Choroid plexus epithelial cell (primary cell): ENCODE measurements at regions not wholly inside any gene's neighbourhood (a gene's known extent, or its start where the extent isn't known, plus 50 kb on each side); places are given as distances from the start of the nearest gene placed in this dataset.

Source experiments
- DNase-seq: peaks from one replicate; pipeline ENCODE4 v3.0.0-alpha.2; 2010; ENCODE audit warnings: low read depth
- H3K4me3 ChIP-seq: 2 replicates; pipeline ENCODE4 v1.5.1; 2011; ENCODE audit warnings: low read depth, mild to moderate bottlenecking, control low read depth, low read length, moderate library complexity
- CTCF ChIP-seq: conservative IDR thresholded peaks from 2 replicates; pipeline ENCODE4 v1.5.1; 2011; ENCODE audit warnings: low read depth, mild to moderate bottlenecking, control low read depth, inconsistent platforms, low read length, moderate library complexity

- no peak for DNase-seq
- H3K4me3 ChIP-seq: no peak overlapping the region
- TF ChIP-seq CTCF: no peak
These were observed 221.8 kb downstream of the ICE1 start for GRCh38 chr5:5644249-5644648.

- TF ChIP-seq CTCF: no peak
- DNase-seq: no peak
- no peak overlapping the region for H3K4me3 ChIP-seq
These were observed 221.0 kb downstream of the ICE1 start for GRCh38 chr5:5643481-5643880.

- TF ChIP-seq CTCF: no peak
- DNase-seq: peak; percentile 30
- no peak overlapping the region for H3K4me3 ChIP-seq
These were observed 215.7 kb downstream of the ICE1 start for GRCh38 chr5:5638211-5638610.

GRCh38 chr5:5637173-5637572 is 214.7 kb downstream of the ICE1 start:
- H3K4me3 ChIP-seq: no peak overlapping the region
- TF ChIP-seq CTCF: no peak
- DNase-seq: no peak

GRCh38 chr5:5634817-5635216 is 212.3 kb downstream of the ICE1 start:
- no peak overlapping the region for H3K4me3 ChIP-seq
- no peak for DNase-seq
- no peak for TF ChIP-seq CTCF

- DNase-seq: no peak
- no peak overlapping the region for H3K4me3 ChIP-seq
- TF ChIP-seq CTCF: no peak
These were observed 211.1 kb downstream of the ICE1 start for GRCh38 chr5:5633579-5633978.

- TF ChIP-seq CTCF: no peak
- H3K4me3 ChIP-seq: no peak overlapping the region
- DNase-seq: no peak
These were observed 210.2 kb downstream of the ICE1 start for GRCh38 chr5:5632678-5633077.
